ENCODE measurements at regions not wholly inside any gene's neighbourhood (a gene's known extent, or its start where the extent isn't known, plus 50 kb on each side); places are given as distances from the start of the nearest gene placed in this dataset.

GRCh38 chr22:22796724-22797123 is 90.9 kb upstream of the IGLL5 start:
- Histone ChIP-seq H3K27ac (no peak overlapping the region), H3K9me3 (no peaks in the 10 kb centered on the region), H3K36me3 (no peaks in the 10 kb centered on the region), H3K4me3 (no peak overlapping the region), H3K4me1 (no peaks in the 10 kb centered on the region), H3K27me3 (no peaks in the 10 kb centered on the region)
- TF ChIP-seq POLR2A (IDR thresholded peaks at IDR 0.05) (no peak), CTCF (IDR thresholded peaks at IDR 0.05) (no peak)
- DNase-seq: no peak

- no peak for TF ChIP-seq POLR2A (IDR thresholded peaks at IDR 0.05)
- no peak for TF ChIP-seq CTCF (IDR thresholded peaks at IDR 0.05)
- no peak for DNase-seq
- no peaks in the 10 kb centered on the region for H3K9me3 ChIP-seq
- H3K36me3 ChIP-seq: no peaks in the 10 kb centered on the region
- H3K27me3 ChIP-seq: no peaks in the 10 kb centered on the region
- no peak overlapping the region for H3K4me3 ChIP-seq
- no peaks in the 10 kb centered on the region for H3K4me1 ChIP-seq
- no peak overlapping the region for H3K27ac ChIP-seq
Observed at GRCh38 chr22:22798232-22798616, 89.4 kb upstream of the IGLL5 start.

GRCh38 chr22:22798716-22799115 is 88.9 kb upstream of the IGLL5 start:
- Histone ChIP-seq H3K4me1 (no peaks in the 10 kb centered on the region), H3K9me3 (no peaks in the 10 kb centered on the region), H3K4me3 (no peak overlapping the region), H3K27me3 (no peaks in the 10 kb centered on the region), H3K27ac (no peak overlapping the region), H3K36me3 (no peaks in the 10 kb centered on the region)
- TF ChIP-seq POLR2A (IDR thresholded peaks at IDR 0.05) (no peak), CTCF (IDR thresholded peaks at IDR 0.05) (no peak)
- no peak for DNase-seq

- no peak for TF ChIP-seq POLR2A (IDR thresholded peaks at IDR 0.05)
- Histone ChIP-seq H3K9me3 (no peaks in the 10 kb centered on the region), H3K27me3 (no peaks in the 10 kb centered on the region), H3K4me3 (no peak overlapping the region), H3K27ac (no peak overlapping the region), H3K36me3 (no peaks in the 10 kb centered on the region), H3K4me1 (no peaks in the 10 kb centered on the region)
- DNase-seq: peak in 1 of 3 donors; percentile 30
Observed at GRCh38 chr22:22799561-22799960, 88.1 kb upstream of the IGLL5 start.

- no peak for DNase-seq
- Histone ChIP-seq H3K27ac (no peak overlapping the region), H3K36me3 (no peaks in the 10 kb centered on the region), H3K4me1 (no peaks in the 10 kb centered on the region), H3K27me3 (no peaks in the 10 kb centered on the region), H3K4me3 (no peak overlapping the region), H3K9me3 (no peaks in the 10 kb centered on the region)
- TF ChIP-seq POLR2A (IDR thresholded peaks at IDR 0.05) (no peak), CTCF (IDR thresholded peaks at IDR 0.05) (no peak)
Observed at GRCh38 chr22:22800716-22801115, 86.9 kb upstream of the IGLL5 start.

- no peak overlapping the region for H3K4me3 ChIP-seq
- no peak for DNase-seq
- H3K27me3 ChIP-seq: no peaks in the 10 kb centered on the region
- no peak overlapping the region for H3K27ac ChIP-seq
- H3K36me3 ChIP-seq: no peaks in the 10 kb centered on the region
- H3K9me3 ChIP-seq: no peaks in the 10 kb centered on the region
- no peaks in the 10 kb centered on the region for H3K4me1 ChIP-seq
- TF ChIP-seq CTCF (IDR thresholded peaks at IDR 0.05) (peak in 5 of 6 experiments; percentile 14 to 48 (median 28)), POLR2A (IDR thresholded peaks at IDR 0.05) (no peak)
Observed at GRCh38 chr22:22802339-22802970, 85.2 kb upstream of the IGLL5 start.

Data from Peyer's patch (tissue), 4 donors.